H1 (cell line): ENCODE measurements at regions not wholly inside any gene's neighbourhood (a gene's known extent, or its start where the extent isn't known, plus 50 kb on each side); places are given as distances from the start of the nearest gene placed in this dataset.

Experiments used
- BRCA1 ChIP-seq: IDR thresholded peaks from 2 replicates; pipeline ENCODE4 v1.6.1; 2012; ENCODE audit warnings: low read depth, low read length, improper control_type of control experiment
- CBX5 ChIP-seq: fragments of 300-800, 300-1000 bp; sonication (generic); IDR thresholded peaks from 2 replicates; pipeline ENCODE4 v1.7.1; 2016; ENCODE audit warnings: antibody characterized with exemption, low read length, low read depth
- CBX8 ChIP-seq: fragments of 300-800, 300-1000 bp; sonication (generic); IDR thresholded peaks from 2 replicates; pipeline ENCODE4 v1.7.1; 2016; ENCODE audit warnings: low read depth, low read length, borderline replicate concordance
- EGR1 ChIP-seq: IDR thresholded peaks from 2 replicates; pipeline ENCODE4 v1.6.1; 2011; ENCODE audit warnings: low read depth, low read length, borderline replicate concordance
- EZH2 ChIP-seq: fragments of 200-600 bp; sonication (generic); IDR thresholded peaks from 2 replicates; pipeline ENCODE4 v1.7.1; 2012; ENCODE audit warnings: low read depth, mild to moderate bottlenecking, moderate library complexity, low read length, inconsistent platforms; ENCODE audit not compliant: severe bottlenecking
- KDM5A ChIP-seq: fragments of 200-600 bp; IDR thresholded peaks from 2 replicates; pipeline ENCODE4 v1.7.1; 2012; ENCODE audit warnings: mild to moderate bottlenecking, low read length, inconsistent platforms, mixed read lengths
- PHF8 ChIP-seq: fragments of 200-600 bp; sonication (generic); conservative IDR thresholded peaks from 2 replicates; pipeline ENCODE4 v1.7.1; 2012; ENCODE audit warnings: low read depth, mild to moderate bottlenecking, inconsistent platforms, low read length, moderate library complexity
- POLR2A ChIP-seq, 2 experiments: IDR thresholded peaks; 1 replicate in 1 of 2; 2 replicates in 1 of 2; pipeline ENCODE4 v1.6.1; 2011; ENCODE audit warnings: low read depth in 2 of 2, low read length in 2 of 2, mild to moderate bottlenecking in 2 of 2; ENCODE audit errors: control extremely low read depth in 1 of 2
- POU5F1 ChIP-seq: IDR thresholded peaks from 2 replicates; pipeline ENCODE4 v1.6.1; 2011; ENCODE audit warnings: low read depth, mild to moderate bottlenecking, low read length, moderate library complexity
- SIN3A ChIP-seq, 2 experiments: IDR thresholded peaks in 1 of 2; conservative IDR thresholded peaks in 1 of 2; 2 replicates each; pipeline ENCODE4 v1.6.1; 2011 to 2012; ENCODE audit warnings: low read length in 2 of 2, improper control_type of control experiment in 1 of 2, low read depth in 1 of 2, mild to moderate bottlenecking in 1 of 2
- SIRT6 ChIP-seq: IDR thresholded peaks from one replicate; pipeline ENCODE4 v1.7.1; 2012; ENCODE audit warnings: low read length, inconsistent platforms
- TCF12 ChIP-seq: IDR thresholded peaks from 2 replicates; pipeline ENCODE4 v1.6.1; 2011; ENCODE audit warnings: low read depth, mild to moderate bottlenecking, low read length
- TF ChIP-seq, protein P1 (sequence below): fragments of 300-600 bp; sonication (generic); IDR thresholded peaks from 2 replicates; pipeline ENCODE4 v1.7.1; 2012; ENCODE audit warnings: low read length, moderate library complexity, mild to moderate bottlenecking, inconsistent platforms; ENCODE audit not compliant: insufficient replicate concordance

DNA sequence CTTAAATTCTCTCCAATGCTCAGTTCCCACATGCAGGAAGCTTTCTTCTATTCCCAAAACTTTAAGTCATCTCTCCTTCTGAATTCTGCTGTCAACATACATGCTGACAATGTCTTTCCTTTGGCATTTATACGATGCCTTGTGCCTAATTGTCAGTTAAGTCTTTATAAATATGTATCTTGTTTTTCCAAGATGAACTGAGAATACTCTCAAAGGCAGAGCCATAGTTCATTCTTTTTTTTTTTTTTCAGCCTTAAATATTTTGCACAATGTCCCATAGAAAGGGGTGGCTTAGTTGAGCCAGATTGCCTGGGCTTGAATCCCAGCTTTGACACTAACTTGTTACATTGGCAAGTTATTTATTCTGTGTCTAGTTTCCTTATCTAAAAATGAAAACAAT is 210.6 kb downstream of the QDPR start (continued):
- TF ChIP-seq, protein P1, sequence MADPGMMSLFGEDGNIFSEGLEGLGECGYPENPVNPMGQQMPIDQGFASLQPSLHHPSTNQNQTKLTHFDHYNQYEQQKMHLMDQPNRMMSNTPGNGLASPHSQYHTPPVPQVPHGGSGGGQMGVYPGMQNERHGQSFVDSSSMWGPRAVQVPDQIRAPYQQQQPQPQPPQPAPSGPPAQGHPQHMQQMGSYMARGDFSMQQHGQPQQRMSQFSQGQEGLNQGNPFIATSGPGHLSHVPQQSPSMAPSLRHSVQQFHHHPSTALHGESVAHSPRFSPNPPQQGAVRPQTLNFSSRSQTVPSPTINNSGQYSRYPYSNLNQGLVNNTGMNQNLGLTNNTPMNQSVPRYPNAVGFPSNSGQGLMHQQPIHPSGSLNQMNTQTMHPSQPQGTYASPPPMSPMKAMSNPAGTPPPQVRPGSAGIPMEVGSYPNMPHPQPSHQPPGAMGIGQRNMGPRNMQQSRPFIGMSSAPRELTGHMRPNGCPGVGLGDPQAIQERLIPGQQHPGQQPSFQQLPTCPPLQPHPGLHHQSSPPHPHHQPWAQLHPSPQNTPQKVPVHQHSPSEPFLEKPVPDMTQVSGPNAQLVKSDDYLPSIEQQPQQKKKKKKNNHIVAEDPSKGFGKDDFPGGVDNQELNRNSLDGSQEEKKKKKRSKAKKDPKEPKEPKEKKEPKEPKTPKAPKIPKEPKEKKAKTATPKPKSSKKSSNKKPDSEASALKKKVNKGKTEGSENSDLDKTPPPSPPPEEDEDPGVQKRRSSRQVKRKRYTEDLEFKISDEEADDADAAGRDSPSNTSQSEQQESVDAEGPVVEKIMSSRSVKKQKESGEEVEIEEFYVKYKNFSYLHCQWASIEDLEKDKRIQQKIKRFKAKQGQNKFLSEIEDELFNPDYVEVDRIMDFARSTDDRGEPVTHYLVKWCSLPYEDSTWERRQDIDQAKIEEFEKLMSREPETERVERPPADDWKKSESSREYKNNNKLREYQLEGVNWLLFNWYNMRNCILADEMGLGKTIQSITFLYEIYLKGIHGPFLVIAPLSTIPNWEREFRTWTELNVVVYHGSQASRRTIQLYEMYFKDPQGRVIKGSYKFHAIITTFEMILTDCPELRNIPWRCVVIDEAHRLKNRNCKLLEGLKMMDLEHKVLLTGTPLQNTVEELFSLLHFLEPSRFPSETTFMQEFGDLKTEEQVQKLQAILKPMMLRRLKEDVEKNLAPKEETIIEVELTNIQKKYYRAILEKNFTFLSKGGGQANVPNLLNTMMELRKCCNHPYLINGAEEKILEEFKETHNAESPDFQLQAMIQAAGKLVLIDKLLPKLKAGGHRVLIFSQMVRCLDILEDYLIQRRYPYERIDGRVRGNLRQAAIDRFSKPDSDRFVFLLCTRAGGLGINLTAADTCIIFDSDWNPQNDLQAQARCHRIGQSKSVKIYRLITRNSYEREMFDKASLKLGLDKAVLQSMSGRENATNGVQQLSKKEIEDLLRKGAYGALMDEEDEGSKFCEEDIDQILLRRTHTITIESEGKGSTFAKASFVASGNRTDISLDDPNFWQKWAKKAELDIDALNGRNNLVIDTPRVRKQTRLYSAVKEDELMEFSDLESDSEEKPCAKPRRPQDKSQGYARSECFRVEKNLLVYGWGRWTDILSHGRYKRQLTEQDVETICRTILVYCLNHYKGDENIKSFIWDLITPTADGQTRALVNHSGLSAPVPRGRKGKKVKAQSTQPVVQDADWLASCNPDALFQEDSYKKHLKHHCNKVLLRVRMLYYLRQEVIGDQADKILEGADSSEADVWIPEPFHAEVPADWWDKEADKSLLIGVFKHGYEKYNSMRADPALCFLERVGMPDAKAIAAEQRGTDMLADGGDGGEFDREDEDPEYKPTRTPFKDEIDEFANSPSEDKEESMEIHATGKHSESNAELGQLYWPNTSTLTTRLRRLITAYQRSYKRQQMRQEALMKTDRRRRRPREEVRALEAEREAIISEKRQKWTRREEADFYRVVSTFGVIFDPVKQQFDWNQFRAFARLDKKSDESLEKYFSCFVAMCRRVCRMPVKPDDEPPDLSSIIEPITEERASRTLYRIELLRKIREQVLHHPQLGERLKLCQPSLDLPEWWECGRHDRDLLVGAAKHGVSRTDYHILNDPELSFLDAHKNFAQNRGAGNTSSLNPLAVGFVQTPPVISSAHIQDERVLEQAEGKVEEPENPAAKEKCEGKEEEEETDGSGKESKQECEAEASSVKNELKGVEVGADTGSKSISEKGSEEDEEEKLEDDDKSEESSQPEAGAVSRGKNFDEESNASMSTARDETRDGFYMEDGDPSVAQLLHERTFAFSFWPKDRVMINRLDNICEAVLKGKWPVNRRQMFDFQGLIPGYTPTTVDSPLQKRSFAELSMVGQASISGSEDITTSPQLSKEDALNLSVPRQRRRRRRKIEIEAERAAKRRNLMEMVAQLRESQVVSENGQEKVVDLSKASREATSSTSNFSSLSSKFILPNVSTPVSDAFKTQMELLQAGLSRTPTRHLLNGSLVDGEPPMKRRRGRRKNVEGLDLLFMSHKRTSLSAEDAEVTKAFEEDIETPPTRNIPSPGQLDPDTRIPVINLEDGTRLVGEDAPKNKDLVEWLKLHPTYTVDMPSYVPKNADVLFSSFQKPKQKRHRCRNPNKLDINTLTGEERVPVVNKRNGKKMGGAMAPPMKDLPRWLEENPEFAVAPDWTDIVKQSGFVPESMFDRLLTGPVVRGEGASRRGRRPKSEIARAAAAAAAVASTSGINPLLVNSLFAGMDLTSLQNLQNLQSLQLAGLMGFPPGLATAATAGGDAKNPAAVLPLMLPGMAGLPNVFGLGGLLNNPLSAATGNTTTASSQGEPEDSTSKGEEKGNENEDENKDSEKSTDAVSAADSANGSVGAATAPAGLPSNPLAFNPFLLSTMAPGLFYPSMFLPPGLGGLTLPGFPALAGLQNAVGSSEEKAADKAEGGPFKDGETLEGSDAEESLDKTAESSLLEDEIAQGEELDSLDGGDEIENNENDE, result no peak
- TF ChIP-seq POU5F1 (no peak), SIN3A (conservative IDR thresholded peaks at IDR 0.05 in 1 of 2, IDR thresholded peaks at IDR 0.05 in 1 of 2; ENCODE audit: low read depth in 1 of 2, low read length in 2 of 2) (no peak), TCF12 (no peak), PHF8 (no peak), EGR1 (no peak), POLR2A (IDR thresholded peaks at IDR 0.05; ENCODE audit: control extremely low read depth in 1 of 2, low read depth in 2 of 2, low read length in 2 of 2) (no peak), CBX5 (no peak), CBX8 (no peak), SIRT6 (no peak), EZH2 (no peak), BRCA1 (no peak), KDM5A (no peak)
